ENCODE measurements at regions not wholly inside any gene's neighbourhood (a gene's known extent, or its start where the extent isn't known, plus 50 kb on each side); places are given as distances from the start of the nearest gene placed in this dataset.

- TF ChIP-seq POLR2AphosphoS5 (IDR thresholded peaks at IDR 0.05; ENCODE audit: low read depth, low read length) (no peak), REST (IDR thresholded peaks at IDR 0.05; ENCODE audit: insufficient read depth in 1 of 2, low read depth in 2 of 2, low read length in 1 of 2) (no peak), TCF7L2 (IDR thresholded peaks at IDR 0.05; ENCODE audit: low read depth, low read length) (no peak), SIN3A (IDR thresholded peaks at IDR 0.05; ENCODE audit: borderline replicate concordance, insufficient read depth, low read depth, low read length) (no peak), CTCF (IDR thresholded peaks at IDR 0.05) (no peak)
- DNase-seq (ENCODE audit: low read depth, low spot score) (no peak), ATAC-seq (no peak)
- CTCF ChIA-PET, result no interaction called here
- Histone ChIP-seq H3K4me1 (ENCODE audit: control insufficient read depth, insufficient read depth, low read length) (no peaks in the 10 kb centered on the region), H3K27ac (ENCODE audit: low read length) (no peak overlapping the region), H3K4me3 (ENCODE audit: low read depth in 2 of 2, low read length in 2 of 2) (no peak overlapping the region), H3K9me3 (ENCODE audit: control insufficient read depth, insufficient read depth, low read depth, low read length) (no peaks in the 10 kb centered on the region), H3K27me3 (ENCODE audit: control insufficient read depth, insufficient read depth, low read length) (no peaks in the 10 kb centered on the region), H3K36me3 (ENCODE audit: control insufficient read depth, insufficient read depth, low read length) (no peaks in the 10 kb centered on the region)
- POLR2A ChIA-PET, result no interaction called here
- in situ Hi-C loops (cut with HindIII; ENCODE audit: low pct_unique_long_range_greater_than_20kb, low sequenced_read_pairs), result no loop called here
- BruUV-seq (replicated peaks), result no TSS peak
- intact Hi-C loops (cut with micrococcal nuclease; ENCODE audit: unreplicated experiment), result no loop called here
Observed at GRCh38 chr5:32526810-32527209, 58.5 kb upstream of the SUB1 start.

- Histone ChIP-seq H3K4me1 (ENCODE audit: control insufficient read depth, insufficient read depth, low read length) (no peaks in the 10 kb centered on the region), H3K27ac (ENCODE audit: low read length) (no peak overlapping the region), H3K27me3 (ENCODE audit: control insufficient read depth, insufficient read depth, low read length) (no peaks in the 10 kb centered on the region), H3K36me3 (ENCODE audit: control insufficient read depth, insufficient read depth, low read length) (no peaks in the 10 kb centered on the region), H3K9me3 (ENCODE audit: control insufficient read depth, insufficient read depth, low read depth, low read length) (no peaks in the 10 kb centered on the region), H3K4me3 (ENCODE audit: low read depth in 2 of 2, low read length in 2 of 2) (no peak overlapping the region)
- in situ Hi-C loops (cut with HindIII; ENCODE audit: low pct_unique_long_range_greater_than_20kb, low sequenced_read_pairs), result no loop called here
- ChIA-PET CTCF (no interaction called here), POLR2A (no interaction called here)
- intact Hi-C loops (cut with micrococcal nuclease; ENCODE audit: unreplicated experiment), result no loop called here
- ATAC-seq (peak; percentile 66; the same call in 1 of the 2 replicates), DNase-seq (ENCODE audit: low read depth, low spot score) (no peak)
- no TSS peak for BruUV-seq (replicated peaks)
- TF ChIP-seq REST (IDR thresholded peaks at IDR 0.05; ENCODE audit: insufficient read depth in 1 of 2, low read depth in 2 of 2, low read length in 1 of 2) (no peak), POLR2AphosphoS5 (IDR thresholded peaks at IDR 0.05; ENCODE audit: low read depth, low read length) (no peak), TCF7L2 (IDR thresholded peaks at IDR 0.05; ENCODE audit: low read depth, low read length) (no peak), CTCF (IDR thresholded peaks at IDR 0.05) (no peak; the same call in none of the 2 replicates), SIN3A (IDR thresholded peaks at IDR 0.05; ENCODE audit: borderline replicate concordance, insufficient read depth, low read depth, low read length) (no peak)
Observed at GRCh38 chr5:32523625-32524024, 61.7 kb upstream of the SUB1 start.
